OCI-LY3 (cell line): ENCODE measurements at regions not wholly inside any gene's neighbourhood (a gene's known extent, or its start where the extent isn't known, plus 50 kb on each side); places are given as distances from the start of the nearest gene placed in this dataset.

Experiments used
- H2AFZ ChIP-seq: fragments of 200-600, 300-600 bp; shearing (Covaris generic); 2 replicates; pipeline ENCODE4 v1.6.0; 2014; ENCODE audit warnings: antibody characterized with exemption, low read depth, low read length
- H3K27ac ChIP-seq: fragments of 200-600, 300-600 bp; sonication (generic); 2 replicates; pipeline ENCODE4 v1.5.1; 2014; ENCODE audit warnings: mild to moderate bottlenecking, low read length, moderate library complexity, mixed read lengths
- H3K27me3 ChIP-seq: fragments of 200-600, 300-600 bp; sonication (generic); 2 replicates; pipeline ENCODE4 v1.6.1; 2014; ENCODE audit warnings: low read depth, low read length, mixed read lengths
- H3K36me3 ChIP-seq: fragments of 200-600, 300-600 bp; sonication (generic); replicated peaks from 2 replicates; pipeline ENCODE3; 2014; ENCODE audit warnings: low read depth, low read length, mixed read lengths
- H3K4me1 ChIP-seq: fragments of 300-600, 200-600 bp; sonication (generic); 2 replicates; pipeline ENCODE4 v1.6.1; 2014; ENCODE audit warnings: low read length, mixed read lengths
- H3K4me2 ChIP-seq: fragments of 200-600, 300-600 bp; sonication (generic); 2 replicates; pipeline ENCODE4 v1.6.1; 2014; ENCODE audit warnings: low read length, mixed read lengths
- H3K4me3 ChIP-seq: fragments of 300-600, 200-600 bp; sonication (generic); 2 replicates; pipeline ENCODE4 v1.5.1; 2014; ENCODE audit warnings: antibody characterized with exemption, mild to moderate bottlenecking, low read length, moderate library complexity
- H3K79me2 ChIP-seq: fragments of 300-600, 200-600 bp; shearing (Covaris generic); 2 replicates; pipeline ENCODE4 v1.6.1; 2014; ENCODE audit warnings: mild to moderate bottlenecking, low read length, mixed read lengths
- H3K9ac ChIP-seq: fragments of 300-600, 200-600 bp; shearing (Covaris generic); 2 replicates; pipeline ENCODE4 v1.6.0; 2014; ENCODE audit warnings: mild to moderate bottlenecking, low read length, moderate library complexity
- H3K9me3 ChIP-seq: fragments of 200-600, 300-600 bp; shearing (Covaris generic); 2 replicates; pipeline ENCODE4 v1.6.1; 2014; ENCODE audit warnings: low read length, mixed read lengths; ENCODE audit not compliant: insufficient read depth
- H4K20me1 ChIP-seq: fragments of 200-600, 300-600 bp; sonication (generic); 2 replicates; pipeline ENCODE4 v1.6.1; 2016; ENCODE audit warnings: low read length, mixed read lengths; ENCODE audit not compliant: insufficient read depth
- EZH2phosphoT487 ChIP-seq: fragments of 200-600 bp; shearing (Covaris generic); IDR thresholded peaks from 2 replicates; pipeline ENCODE4 v1.6.1; 2018; ENCODE audit warnings: antibody characterized with exemption, mixed run types, low read depth
- TF ChIP-seq, protein P1 (sequence below): fragments of 200-600, 300-600 bp; sonication (generic); IDR thresholded peaks from 2 replicates; pipeline ENCODE4 v1.5.1; 2014; ENCODE audit warnings: antibody characterized with exemption, low read length, low read depth

DNA sequence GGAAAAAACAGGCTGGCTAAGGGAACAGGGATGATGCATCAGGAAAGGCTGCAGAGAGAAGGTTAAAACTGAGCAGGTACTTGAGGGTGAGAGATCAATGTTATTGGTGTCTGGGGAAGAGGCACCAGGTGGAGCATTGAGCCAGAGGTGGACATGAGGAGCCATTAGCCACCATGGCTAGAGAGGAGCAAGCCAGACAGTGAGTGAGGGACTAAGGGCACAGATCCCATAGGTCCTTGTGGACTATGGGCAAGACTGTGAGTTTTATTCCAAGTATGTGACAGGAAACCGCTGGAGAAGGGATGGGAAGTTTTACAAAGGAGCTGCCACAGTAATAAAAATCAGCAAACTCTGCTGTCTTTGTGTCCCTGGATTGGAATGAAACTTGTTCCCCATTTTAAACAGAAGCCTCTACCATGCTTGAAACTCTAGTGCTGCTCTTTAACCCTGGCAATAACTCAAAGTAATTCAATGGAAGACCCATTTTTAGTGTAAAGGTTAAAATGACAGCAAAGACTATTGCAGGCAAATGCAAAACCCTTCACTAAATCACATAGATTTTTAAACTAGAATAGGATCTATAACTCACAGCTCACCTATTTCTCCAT lies 349.8 kb downstream of the ENC1 start:
- Histone ChIP-seq H3K27ac (no peak overlapping the region), H3K4me1 (peaks cover 39% of the 10 kb centered on the region)
- TF ChIP-seq EZH2phosphoT487 = no peak
- TF ChIP-seq, protein P1, sequence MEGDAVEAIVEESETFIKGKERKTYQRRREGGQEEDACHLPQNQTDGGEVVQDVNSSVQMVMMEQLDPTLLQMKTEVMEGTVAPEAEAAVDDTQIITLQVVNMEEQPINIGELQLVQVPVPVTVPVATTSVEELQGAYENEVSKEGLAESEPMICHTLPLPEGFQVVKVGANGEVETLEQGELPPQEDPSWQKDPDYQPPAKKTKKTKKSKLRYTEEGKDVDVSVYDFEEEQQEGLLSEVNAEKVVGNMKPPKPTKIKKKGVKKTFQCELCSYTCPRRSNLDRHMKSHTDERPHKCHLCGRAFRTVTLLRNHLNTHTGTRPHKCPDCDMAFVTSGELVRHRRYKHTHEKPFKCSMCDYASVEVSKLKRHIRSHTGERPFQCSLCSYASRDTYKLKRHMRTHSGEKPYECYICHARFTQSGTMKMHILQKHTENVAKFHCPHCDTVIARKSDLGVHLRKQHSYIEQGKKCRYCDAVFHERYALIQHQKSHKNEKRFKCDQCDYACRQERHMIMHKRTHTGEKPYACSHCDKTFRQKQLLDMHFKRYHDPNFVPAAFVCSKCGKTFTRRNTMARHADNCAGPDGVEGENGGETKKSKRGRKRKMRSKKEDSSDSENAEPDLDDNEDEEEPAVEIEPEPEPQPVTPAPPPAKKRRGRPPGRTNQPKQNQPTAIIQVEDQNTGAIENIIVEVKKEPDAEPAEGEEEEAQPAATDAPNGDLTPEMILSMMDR = no peak

DNA sequence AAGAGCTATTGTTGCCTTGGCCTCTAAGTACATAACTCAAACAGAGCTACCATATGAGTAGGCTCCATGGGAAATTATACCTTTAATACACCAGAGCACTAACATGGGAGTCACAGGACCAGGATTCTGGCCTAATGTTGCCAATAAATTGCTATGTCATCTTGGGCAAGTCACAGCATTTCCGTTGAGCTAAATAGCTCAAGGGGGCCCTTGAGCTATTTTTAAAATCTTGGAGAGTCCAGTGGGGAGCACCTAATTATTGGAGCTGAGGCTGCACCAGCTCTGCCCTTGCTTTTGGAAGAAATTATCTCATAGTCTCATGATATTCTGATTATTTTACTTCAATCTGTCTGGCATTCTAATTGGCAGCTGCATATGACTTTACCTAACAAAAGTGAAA lies 350.8 kb downstream of the ENC1 start:
- no peak overlapping the region for H3K4me3 ChIP-seq
- H3K27me3 ChIP-seq = no peaks in the 10 kb centered on the region
- no peaks in the 10 kb centered on the region for H3K36me3 ChIP-seq
- no peaks in the 10 kb centered on the region for H3K79me2 ChIP-seq
- H4K20me1 ChIP-seq = no peaks in the 10 kb centered on the region
- no peak overlapping the region for H2AFZ ChIP-seq
- no peak overlapping the region for H3K9ac ChIP-seq
- peaks cover 29% of the 10 kb centered on the region for H3K4me1 ChIP-seq
- TF ChIP-seq EZH2phosphoT487 = no peak
- TF ChIP-seq, protein P1 = no peak
- no peak overlapping the region for H3K27ac ChIP-seq
- H3K9me3 ChIP-seq = no peaks in the 10 kb centered on the region
- H3K4me2 ChIP-seq = no peak overlapping the region

More for the DNA sequence above, 349.8 kb downstream of the ENC1 start:
- Histone ChIP-seq H4K20me1 (no peaks in the 10 kb centered on the region), H2AFZ (no peak overlapping the region), H3K4me2 (no peak overlapping the region), H3K79me2 (no peaks in the 10 kb centered on the region), H3K27me3 (no peaks in the 10 kb centered on the region), H3K4me3 (no peak overlapping the region), H3K9me3 (no peaks in the 10 kb centered on the region), H3K9ac (no peak overlapping the region), H3K36me3 (no peaks in the 10 kb centered on the region)

DNA sequence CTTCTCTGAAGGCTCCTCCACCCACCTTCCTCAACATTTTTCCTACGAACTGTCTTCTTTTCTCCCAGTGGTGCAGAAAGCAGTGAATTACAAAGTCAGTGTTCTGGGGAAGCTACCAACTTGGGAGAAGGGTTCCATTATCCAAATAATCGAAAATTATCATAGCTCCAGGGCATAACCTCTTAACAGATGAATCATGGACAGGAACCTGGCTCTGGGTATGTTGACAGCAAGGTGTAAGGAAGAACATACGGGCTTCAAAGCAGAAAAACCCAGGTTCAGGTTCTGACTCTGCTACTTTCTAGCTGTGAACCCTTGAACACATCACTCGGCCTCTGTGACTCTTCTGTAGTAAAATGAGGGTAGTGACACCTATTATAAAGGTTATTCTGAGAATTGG lies 351.3 kb downstream of the ENC1 start:
- no peak for TF ChIP-seq EZH2phosphoT487
- TF ChIP-seq, protein P1 = no peak
- no peak overlapping the region for H2AFZ ChIP-seq
- H3K9ac ChIP-seq = no peak overlapping the region
- H4K20me1 ChIP-seq = no peaks in the 10 kb centered on the region
- H3K9me3 ChIP-seq = no peaks in the 10 kb centered on the region
- no peaks in the 10 kb centered on the region for H3K36me3 ChIP-seq
- peaks cover 24% of the 10 kb centered on the region for H3K4me1 ChIP-seq
- no peak overlapping the region for H3K27ac ChIP-seq
- H3K4me2 ChIP-seq = no peak overlapping the region
- H3K4me3 ChIP-seq = no peak overlapping the region
- H3K27me3 ChIP-seq = no peaks in the 10 kb centered on the region
- no peaks in the 10 kb centered on the region for H3K79me2 ChIP-seq

DNA sequence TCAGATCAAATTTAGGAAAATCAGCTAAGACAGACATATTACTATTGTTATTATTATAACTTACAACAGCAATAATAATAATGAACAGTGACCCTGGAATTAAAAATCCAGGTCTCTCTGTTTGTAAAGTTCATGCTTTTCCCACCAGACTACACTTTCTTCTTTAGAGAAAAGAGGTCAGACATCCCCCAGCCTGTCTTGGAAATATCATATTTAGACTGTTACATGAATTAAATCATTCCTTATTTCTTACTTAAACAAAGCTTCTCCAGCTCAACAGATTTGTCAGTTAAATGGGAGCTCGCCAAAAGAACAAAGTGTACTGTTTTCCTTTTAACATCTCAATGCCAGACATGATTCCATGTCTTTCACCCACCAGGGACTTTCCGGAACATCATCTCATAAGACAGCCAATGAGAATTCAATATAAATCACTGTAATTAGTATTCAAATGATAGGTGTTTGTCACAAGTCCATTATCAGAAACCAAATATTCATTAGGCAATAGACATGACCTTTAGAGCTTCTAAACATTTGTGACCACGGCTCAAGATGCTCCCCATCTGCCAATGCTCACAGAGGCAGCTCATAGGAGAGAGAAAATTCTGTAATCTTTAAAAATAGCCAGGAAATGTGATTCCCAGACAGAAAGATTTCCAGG lies 351.9 kb downstream of the ENC1 start:
- Histone ChIP-seq H3K27ac (no peak overlapping the region), H3K9me3 (no peaks in the 10 kb centered on the region), H4K20me1 (no peaks in the 10 kb centered on the region), H3K36me3 (no peaks in the 10 kb centered on the region), H2AFZ (no peak overlapping the region), H3K4me2 (no peak overlapping the region), H3K4me1 (peaks cover 18% of the 10 kb centered on the region), H3K9ac (no peak overlapping the region), H3K4me3 (no peak overlapping the region), H3K79me2 (no peaks in the 10 kb centered on the region), H3K27me3 (no peaks in the 10 kb centered on the region)
- TF ChIP-seq, protein P1 = no peak
- TF ChIP-seq EZH2phosphoT487 = no peak
